ENCODE measurements at regions not wholly inside any gene's neighbourhood (a gene's known extent, or its start where the extent isn't known, plus 50 kb on each side); places are given as distances from the start of the nearest gene placed in this dataset.

DNA sequence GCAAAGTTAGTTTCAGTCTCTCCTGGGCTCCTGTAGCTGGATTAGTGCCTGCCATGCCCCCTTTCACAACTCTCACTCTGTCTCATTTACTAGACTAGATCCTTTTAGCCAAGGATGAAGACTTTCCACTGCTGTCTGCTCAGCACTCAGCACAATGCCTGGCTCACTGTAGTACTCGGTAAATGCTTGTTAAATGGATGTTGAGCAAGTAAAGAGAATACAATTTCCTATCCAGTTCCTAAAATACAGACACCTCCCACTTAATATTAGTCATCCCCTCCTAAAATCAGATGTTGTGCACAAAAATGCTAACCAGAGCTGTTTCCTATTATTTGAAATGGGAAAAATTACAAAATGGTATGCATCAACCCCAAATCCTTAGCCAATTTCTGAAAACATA lies 195.8 kb downstream of the SREK1 start:
- peaks cover 2% of the 10 kb centered on the region for H3K27me3 Mint-ChIP-seq (ENCODE audit: unreplicated experiment)
- H3K27ac Mint-ChIP-seq (ENCODE audit: unreplicated experiment), result no peak overlapping the region
- TF ChIP-seq CTCF (IDR thresholded peaks at IDR 0.05; ENCODE audit: partially characterized antibody, unreplicated experiment), result no peak
- no peak overlapping the region for H3K4me3 Mint-ChIP-seq (ENCODE audit: unreplicated experiment)
- no peaks in the 10 kb centered on the region for H3K36me3 Mint-ChIP-seq (ENCODE audit: unreplicated experiment)
- H3K9me3 Mint-ChIP-seq (ENCODE audit: unreplicated experiment), result no peaks in the 10 kb centered on the region
- no peak for DNase-seq
- H3K4me1 Mint-ChIP-seq (ENCODE audit: low read depth, unreplicated experiment), result peaks cover 3% of the 10 kb centered on the region

DNA sequence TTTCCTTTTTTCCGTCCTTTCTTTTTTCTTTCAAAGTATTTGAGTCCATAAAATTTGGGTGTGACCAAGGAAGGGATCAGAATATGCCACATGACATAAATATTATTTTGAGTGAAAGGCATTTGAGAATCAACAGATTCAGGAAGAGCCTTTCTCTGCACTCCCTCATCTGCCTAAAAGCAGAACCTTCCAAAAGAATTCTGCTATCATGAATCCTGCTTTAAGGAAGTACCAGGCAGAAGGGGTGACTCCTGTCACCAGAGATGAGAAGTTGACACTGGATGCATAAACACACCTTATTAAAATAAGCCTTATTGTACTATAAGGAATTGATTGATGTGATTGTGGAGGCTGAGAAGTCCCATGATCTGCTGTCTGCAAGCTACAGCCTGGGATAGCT lies 196.7 kb downstream of the SREK1 start:
- H3K36me3 Mint-ChIP-seq (ENCODE audit: unreplicated experiment), result no peaks in the 10 kb centered on the region
- no peak overlapping the region for H3K27ac Mint-ChIP-seq (ENCODE audit: unreplicated experiment)
- DNase-seq, result no peak
- H3K4me3 Mint-ChIP-seq (ENCODE audit: unreplicated experiment), result no peak overlapping the region
- H3K4me1 Mint-ChIP-seq (ENCODE audit: low read depth, unreplicated experiment), result peaks cover 3% of the 10 kb centered on the region
- H3K27me3 Mint-ChIP-seq (ENCODE audit: unreplicated experiment), result peaks cover 2% of the 10 kb centered on the region
- no peak for TF ChIP-seq CTCF (IDR thresholded peaks at IDR 0.05; ENCODE audit: partially characterized antibody, unreplicated experiment)
- H3K9me3 Mint-ChIP-seq (ENCODE audit: unreplicated experiment), result no peaks in the 10 kb centered on the region

DNA sequence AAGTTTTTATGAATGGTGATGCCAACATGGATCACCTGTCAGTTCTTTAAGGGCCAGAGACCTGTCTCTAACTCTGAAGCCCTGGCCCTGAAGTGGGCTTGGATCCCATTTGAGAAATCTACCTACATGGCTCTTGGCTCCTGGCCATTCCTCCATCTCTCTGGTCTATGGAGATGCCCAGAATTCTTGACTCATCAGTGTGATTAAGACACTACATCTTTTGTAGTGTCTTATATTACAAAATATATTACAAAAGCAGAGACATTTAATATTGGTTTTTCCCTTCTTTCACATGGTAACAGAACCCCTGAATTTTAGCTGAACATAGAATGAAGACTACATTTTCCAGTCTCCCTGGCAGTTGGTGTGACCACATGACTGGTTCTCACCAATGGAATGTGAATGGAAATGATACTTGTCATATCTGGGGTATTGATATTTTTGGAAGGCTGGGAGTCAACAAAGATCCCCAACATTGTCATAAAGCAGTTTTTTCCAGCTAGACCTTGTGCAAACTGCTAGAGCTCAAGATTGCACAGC lies 198.3 kb downstream of the SREK1 start:
- peaks cover 1% of the 10 kb centered on the region for H3K4me1 Mint-ChIP-seq (ENCODE audit: low read depth, unreplicated experiment)
- no peak for TF ChIP-seq CTCF (IDR thresholded peaks at IDR 0.05; ENCODE audit: partially characterized antibody, unreplicated experiment)
- peaks cover 2% of the 10 kb centered on the region for H3K27me3 Mint-ChIP-seq (ENCODE audit: unreplicated experiment)
- no peaks in the 10 kb centered on the region for H3K36me3 Mint-ChIP-seq (ENCODE audit: unreplicated experiment)
- no peak overlapping the region for H3K27ac Mint-ChIP-seq (ENCODE audit: unreplicated experiment)
- DNase-seq, result no peak
- H3K9me3 Mint-ChIP-seq (ENCODE audit: unreplicated experiment), result no peaks in the 10 kb centered on the region
- no peak overlapping the region for H3K4me3 Mint-ChIP-seq (ENCODE audit: unreplicated experiment)

- no peak for TF ChIP-seq CTCF (IDR thresholded peaks at IDR 0.05; ENCODE audit: partially characterized antibody, unreplicated experiment)
Observed at GRCh38 chr5:66343370-66344071, 199.4 kb downstream of the SREK1 start.

DNA sequence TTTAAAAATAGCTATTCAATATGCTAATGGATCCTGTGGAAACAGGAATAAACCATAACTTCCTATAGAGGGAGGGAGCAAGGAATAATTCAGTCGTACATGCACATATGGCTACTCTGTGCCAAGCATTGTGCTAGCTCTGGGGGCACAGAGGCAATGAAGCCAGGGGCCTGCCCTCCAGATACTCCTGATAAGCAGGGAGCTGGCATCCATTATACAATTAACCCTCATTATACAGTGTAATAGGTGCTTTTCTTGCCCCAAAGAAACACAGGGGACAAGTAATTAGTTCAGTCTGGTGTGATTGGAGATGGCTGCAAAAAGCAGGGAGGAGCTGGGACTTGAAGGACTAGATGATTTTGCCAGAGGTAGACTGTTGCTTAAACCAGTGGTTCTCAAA lies 200.4 kb downstream of the SREK1 start:
- peaks cover 2% of the 10 kb centered on the region for H3K27me3 Mint-ChIP-seq (ENCODE audit: unreplicated experiment)
- no peak for DNase-seq
- H3K27ac Mint-ChIP-seq (ENCODE audit: unreplicated experiment), result no peak overlapping the region
- H3K4me1 Mint-ChIP-seq (ENCODE audit: low read depth, unreplicated experiment), result no peaks in the 10 kb centered on the region
- no peak overlapping the region for H3K4me3 Mint-ChIP-seq (ENCODE audit: unreplicated experiment)
- no peaks in the 10 kb centered on the region for H3K9me3 Mint-ChIP-seq (ENCODE audit: unreplicated experiment)
- no peaks in the 10 kb centered on the region for H3K36me3 Mint-ChIP-seq (ENCODE audit: unreplicated experiment)
- TF ChIP-seq CTCF (IDR thresholded peaks at IDR 0.05; ENCODE audit: partially characterized antibody, unreplicated experiment), result no peak

More at GRCh38 chr5:66343370-66344071, 199.4 kb downstream of the SREK1 start:
- H3K4me1 Mint-ChIP-seq (ENCODE audit: low read depth, unreplicated experiment), result no peaks in the 10 kb centered on the region
- no peak overlapping the region for H3K27ac Mint-ChIP-seq (ENCODE audit: unreplicated experiment)
- H3K9me3 Mint-ChIP-seq (ENCODE audit: unreplicated experiment), result no peaks in the 10 kb centered on the region
- H3K4me3 Mint-ChIP-seq (ENCODE audit: unreplicated experiment), result no peak overlapping the region
- no peak for DNase-seq
- H3K36me3 Mint-ChIP-seq (ENCODE audit: unreplicated experiment), result no peaks in the 10 kb centered on the region
- peaks cover 2% of the 10 kb centered on the region for H3K27me3 Mint-ChIP-seq (ENCODE audit: unreplicated experiment)

All from glutamatergic neuron (in vitro differentiated cells).